ENCODE measurements at regions not wholly inside any gene's neighbourhood (a gene's known extent, or its start where the extent isn't known, plus 50 kb on each side); places are given as distances from the start of the nearest gene placed in this dataset.

GRCh38 chrX:117059848-117060247, 597.1 kb upstream of the CT83 start:
- Histone ChIP-seq H3K56ac (replicated peaks; ENCODE audit: insufficient read length, low read depth, low read length) (no peak overlapping the region), H3K4ac (replicated peaks; ENCODE audit: insufficient read length, low read depth, low read length) (no peak overlapping the region)
- CTCF ChIA-PET (ENCODE audit: partially characterized antibody), result no interaction called here
- no peak for TF ChIP-seq ASH2L (IDR thresholded peaks at IDR 0.05; ENCODE audit: low read length)
- TF ChIP-seq RBBP5 (IDR thresholded peaks at IDR 0.05; ENCODE audit: borderline replicate concordance, low read depth, low read length), result no peak
- TF ChIP-seq EP300 (IDR thresholded peaks at IDR 0.05; ENCODE audit: borderline replicate concordance in 1 of 2, low read depth in 2 of 2, low read length in 2 of 2), result no peak

More at GRCh38 chrX:117059848-117060247, 597.1 kb upstream of the CT83 start:
- no peaks in the 10 kb centered on the region for H3K36me3 ChIP-seq (ENCODE audit: control insufficient read depth in 2 of 4, insufficient read depth in 4 of 4, low read length in 3 of 4)
- no peak overlapping the region for H2BK120ac ChIP-seq (replicated peaks; ENCODE audit: low read depth, low read length)
- no peak overlapping the region for H3K18ac ChIP-seq (ENCODE audit: extremely low read depth, low read length)
- no peak overlapping the region for H2AFZ ChIP-seq (ENCODE audit: low read length)
- no peak overlapping the region for H2BK5ac ChIP-seq (ENCODE audit: low read depth, low read length)
- DNase-seq (ENCODE audit: low read depth in 1 of 2, low spot score in 2 of 2) (no peak), FAIRE-seq (no peak)
- no peak overlapping the region for H4K8ac ChIP-seq (ENCODE audit: extremely low read depth, insufficient read depth, low read length)
- no peaks in the 10 kb centered on the region for H3K23me2 ChIP-seq (ENCODE audit: low read depth, low read length)
- no peaks in the 10 kb centered on the region for H3K27me3 ChIP-seq (replicated peaks in 1 of 4; ENCODE audit: control insufficient read depth in 3 of 4, extremely low read depth in 1 of 4, insufficient read depth in 3 of 4, low read length in 3 of 4)
- H3K4me3 ChIP-seq (ENCODE audit: extremely low read depth in 1 of 4, insufficient read depth in 2 of 4, low read depth in 3 of 4, low read length in 4 of 4), result no peak overlapping the region
- H3K23ac ChIP-seq (ENCODE audit: insufficient read length), result no peak overlapping the region
- H3K9ac ChIP-seq (replicated peaks in 1 of 4; ENCODE audit: extremely low read depth in 1 of 4, low read depth in 3 of 4, low read length in 3 of 4), result no peak overlapping the region
- no peaks in the 10 kb centered on the region for H3K9me3 ChIP-seq (ENCODE audit: insufficient read depth in 2 of 2, low read depth in 1 of 2, low read length in 1 of 2)
- POLR2A ChIA-PET (ENCODE audit: partially characterized antibody), result no interaction called here
- no peaks in the 10 kb centered on the region for H4K20me1 ChIP-seq (replicated peaks in 1 of 2; ENCODE audit: control insufficient read depth in 1 of 2, insufficient read depth in 2 of 2, low read length in 2 of 2)
- no peak overlapping the region for H3K27ac ChIP-seq (ENCODE audit: low read depth, low read length)
- no peak overlapping the region for H3K14ac ChIP-seq (ENCODE audit: insufficient read length)
- no peaks in the 10 kb centered on the region for H3K79me1 ChIP-seq (ENCODE audit: low read depth, low read length)
- H2AK5ac ChIP-seq (ENCODE audit: low read depth, low read length), result no peak overlapping the region
- no peak overlapping the region for H3K4me2 ChIP-seq (ENCODE audit: insufficient read depth in 1 of 2, low read depth in 2 of 2, low read length in 2 of 2)
- no peaks in the 10 kb centered on the region for H3K4me1 ChIP-seq (replicated peaks in 1 of 4; ENCODE audit: control insufficient read depth in 3 of 4, insufficient read depth in 4 of 4, low read length in 3 of 4)
- H2BK15ac ChIP-seq (ENCODE audit: low read length), result no peak overlapping the region
- no peaks in the 10 kb centered on the region for H3K79me2 ChIP-seq (ENCODE audit: control insufficient read depth in 1 of 2, insufficient read depth in 2 of 2, low read length in 2 of 2)
- no peak overlapping the region for H2BK20ac ChIP-seq (ENCODE audit: low read length)
- no peak overlapping the region for H4K5ac ChIP-seq (ENCODE audit: insufficient read length, low read depth, low read length)
- no peak overlapping the region for H4K91ac ChIP-seq (replicated peaks; ENCODE audit: insufficient read length, low read length)
- H2BK12ac ChIP-seq (ENCODE audit: low read depth, low read length), result no peak overlapping the region

All from H1 (cell line).